Gastroesophageal sphincter (tissue), 3 donors: ENCODE measurements at regions not wholly inside any gene's neighbourhood (a gene's known extent, or its start where the extent isn't known, plus 50 kb on each side); places are given as distances from the start of the nearest gene placed in this dataset.

Experiments used
- CTCF ChIP-seq, 4 experiments: fragments of 200-600 bp in 2 of 4; fragments of 450-650 bp in 2 of 4; sonication (generic) in 1 of 4; IDR thresholded peaks; one replicate each; pipeline ENCODE4 v1.5.1; 2017 to 2019; ENCODE audit warnings: antibody characterized with exemption in 4 of 4, mild to moderate bottlenecking in 2 of 4, moderate library complexity in 2 of 4
- POLR2A ChIP-seq, 2 donors: fragments of 450-650 bp; IDR thresholded peaks; one replicate each; pipeline ENCODE4 v1.6.1; 2017; ENCODE audit warnings: antibody characterized with exemption in 2 of 2, mild to moderate bottlenecking in 2 of 2, moderate library complexity in 1 of 2
- POLR2AphosphoS5 ChIP-seq: sonication (generic); formaldehyde crosslinking; IDR thresholded peaks from one replicate; pipeline ENCODE4 v1.6.1; 2017; ENCODE audit warnings: antibody characterized with exemption

- no peak for TF ChIP-seq CTCF (IDR thresholded peaks at IDR 0.05)
- no peak for TF ChIP-seq POLR2A (IDR thresholded peaks at IDR 0.05)
- TF ChIP-seq POLR2AphosphoS5: no peak
These were observed 129.7 kb downstream of the IGLL1 start for GRCh38 chr22:23450434-23450795.
